ENCODE measurements at regions not wholly inside any gene's neighbourhood (a gene's known extent, or its start where the extent isn't known, plus 50 kb on each side); places are given as distances from the start of the nearest gene placed in this dataset.
"Not testable (repeated sequence)": the region's sequence is repeated elsewhere in the genome, so short reads cannot be mapped to it uniquely, and the experiment has no call there.

GRCh38 chr1:234915924-234916675 is 212.5 kb downstream of the TOMM20 start:
- peak; percentile 69 for DNase-seq

DNA sequence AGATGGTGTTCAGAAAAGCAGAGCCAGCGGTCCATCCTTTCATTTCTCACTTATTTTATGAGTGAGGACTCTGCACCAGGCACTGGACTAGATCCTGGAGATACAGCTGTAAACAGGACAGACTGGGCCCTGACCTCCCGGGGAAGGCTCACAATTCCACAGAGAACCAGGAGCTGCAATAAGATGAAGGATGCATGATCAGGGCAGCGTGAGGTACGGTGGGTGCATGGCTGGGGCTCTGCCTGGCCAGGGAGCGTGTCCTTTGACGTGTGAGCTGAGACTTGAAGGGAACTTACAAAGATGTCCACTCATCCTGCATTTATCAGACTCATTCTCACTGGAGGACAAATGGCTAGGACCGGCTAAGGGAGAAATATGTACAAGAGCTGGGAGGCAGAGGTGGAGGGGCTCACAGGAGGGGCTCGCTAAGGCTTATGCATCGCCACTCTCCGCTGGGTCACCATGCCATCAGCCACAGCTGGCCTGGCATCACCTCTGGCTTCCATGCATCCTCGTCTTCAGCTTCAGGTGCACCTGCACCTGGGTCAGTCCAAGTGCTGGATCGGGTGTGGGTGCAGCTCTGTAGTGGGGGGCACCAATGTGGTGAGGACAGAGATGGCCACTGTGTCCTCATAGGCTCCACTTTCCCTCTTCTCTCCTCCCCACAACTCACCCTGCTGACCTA is 213.9 kb downstream of the TOMM20 start:
- no peak for DNase-seq

DNA sequence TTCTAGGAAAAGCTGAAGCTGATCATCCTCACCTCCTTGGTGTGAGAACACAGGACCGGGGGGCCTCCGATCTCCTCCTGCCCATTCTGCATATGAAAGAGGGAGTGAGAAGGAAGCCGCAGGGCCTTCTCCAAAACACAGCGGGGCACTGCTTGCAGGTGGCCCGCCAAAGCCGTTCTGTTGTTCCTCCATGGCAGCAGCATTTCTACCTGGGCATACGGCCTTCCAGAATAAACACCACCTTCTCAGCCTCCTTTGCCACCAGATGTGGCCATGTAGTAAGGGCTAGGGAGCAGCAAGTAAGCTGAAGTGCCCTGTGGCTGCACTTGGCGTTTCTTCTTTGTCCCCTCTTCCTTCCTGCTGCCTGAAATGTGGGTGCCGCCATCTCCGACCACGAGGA is 214.9 kb downstream of the TOMM20 start:
- DNase-seq = no peak

DNA sequence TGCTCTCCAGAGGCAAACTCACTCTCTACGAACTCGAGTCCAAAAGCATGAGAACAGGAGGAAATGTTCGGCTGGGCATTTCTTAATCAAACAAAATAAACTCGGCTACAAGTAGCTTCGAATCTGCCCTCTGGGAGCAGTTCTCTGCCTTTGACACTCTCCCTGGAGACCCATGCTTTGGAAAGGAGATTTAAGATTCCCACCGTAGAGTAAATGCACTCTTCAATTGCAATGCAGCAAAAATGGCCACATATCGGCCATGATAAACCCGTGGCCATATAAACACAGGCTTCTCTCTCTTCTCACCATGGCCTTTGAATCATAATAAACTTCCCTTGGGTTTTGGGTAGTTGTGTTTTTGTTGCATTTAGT is 215.4 kb downstream of the TOMM20 start:
- DNase-seq = no peak

DNA sequence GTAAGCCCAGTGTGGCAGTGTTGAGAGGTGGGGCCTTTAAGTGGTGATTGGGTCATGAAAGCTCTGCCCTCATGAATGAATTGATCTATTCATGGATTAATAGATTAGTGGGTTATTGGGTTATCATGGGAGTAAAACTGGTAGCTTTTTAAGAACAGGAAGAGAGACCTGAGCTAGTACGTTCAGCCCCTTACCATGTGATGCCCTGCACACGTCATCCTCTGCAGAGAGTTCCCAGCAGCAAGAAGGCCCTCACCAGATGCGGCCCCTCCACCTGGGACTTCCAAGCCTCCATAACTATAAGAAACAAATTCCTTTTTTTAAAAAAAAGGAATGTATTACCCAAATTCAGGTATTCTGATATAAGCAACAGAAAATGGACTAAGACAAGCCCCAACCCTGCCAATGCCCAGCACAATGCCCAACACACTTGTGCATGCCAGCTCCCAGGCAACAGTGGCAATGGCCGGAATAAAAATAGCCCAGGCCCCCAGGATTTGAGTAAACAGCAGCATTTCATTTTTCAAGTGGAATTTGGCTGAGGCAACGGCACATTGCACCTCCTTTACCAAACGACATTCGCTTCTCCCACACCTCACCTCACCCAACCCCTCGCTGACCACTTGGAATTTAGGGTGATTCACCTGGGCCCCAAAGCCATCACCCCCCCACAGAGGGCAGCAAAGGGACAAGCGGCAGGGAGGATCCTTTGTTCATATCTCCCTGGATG is 215.9 kb downstream of the TOMM20 start:
- DNase-seq = no peak

DNA sequence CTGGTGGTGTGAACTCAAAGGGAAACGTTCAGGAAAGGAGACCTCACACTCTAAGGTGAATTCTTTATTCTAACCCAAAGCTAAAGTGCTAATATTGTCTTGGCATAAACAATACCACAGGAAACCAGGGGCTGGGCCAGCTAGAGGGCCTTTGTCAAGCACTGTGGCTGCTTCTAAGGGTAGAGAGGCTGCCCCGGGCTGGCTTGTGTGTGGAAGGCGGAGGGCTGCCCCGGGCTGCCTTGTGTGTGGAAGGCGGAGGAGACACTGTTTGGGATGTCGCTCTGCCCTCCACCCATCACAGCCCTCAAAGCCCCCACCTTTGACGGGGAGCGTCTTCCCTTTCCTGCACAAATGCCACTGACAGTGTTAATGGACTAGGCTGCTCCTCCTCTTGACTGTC is 216.8 kb downstream of the TOMM20 start:
- no peak for DNase-seq

DNA sequence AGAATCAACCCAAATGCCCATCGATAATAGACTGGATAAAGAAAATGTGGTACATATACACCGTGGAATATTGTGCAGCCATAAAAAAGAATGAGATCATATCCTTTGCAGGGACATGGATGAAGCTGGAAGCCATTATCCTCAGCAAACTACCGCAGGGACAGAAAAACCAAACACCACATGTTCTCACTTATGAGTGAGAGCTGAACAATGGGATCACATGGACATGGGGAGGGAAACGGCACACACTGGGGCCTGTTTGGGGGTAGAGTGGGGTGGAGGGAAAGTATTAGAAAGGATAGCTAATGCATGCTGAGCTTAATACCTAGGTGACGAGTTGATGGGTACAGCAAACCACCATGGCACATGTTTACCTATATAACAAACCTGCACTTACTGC is 217.5 kb downstream of the TOMM20 start:
- DNase-seq = not testable (repeated sequence)

- no peak for DNase-seq
Measured at GRCh38 chr1:234909851-234910250, 218.8 kb downstream of the TOMM20 start.

DNA sequence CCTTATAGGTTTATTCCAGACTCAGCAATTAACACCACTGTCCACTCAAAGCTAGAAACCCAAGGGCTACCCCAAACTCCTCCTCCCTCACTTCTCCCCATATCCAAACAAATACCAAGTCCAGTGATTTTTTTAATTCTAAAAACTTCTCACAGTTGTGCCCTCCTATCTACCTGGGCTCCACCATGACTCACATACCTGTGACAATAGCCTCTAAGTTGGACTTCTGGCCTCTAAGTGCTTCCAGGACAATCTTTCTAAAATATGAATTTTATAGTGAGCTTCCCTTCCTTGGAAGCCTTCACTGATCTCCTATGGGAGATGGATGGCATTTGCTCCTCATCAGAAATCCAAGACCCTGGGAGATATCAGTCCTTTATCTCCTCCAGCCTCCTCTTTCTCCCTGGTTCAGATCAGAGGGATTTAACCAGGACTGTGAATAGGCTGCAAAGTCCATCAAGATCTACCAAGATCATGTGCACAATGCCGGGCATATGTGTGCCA is 219.3 kb downstream of the TOMM20 start:
- DNase-seq = no peak

DNA sequence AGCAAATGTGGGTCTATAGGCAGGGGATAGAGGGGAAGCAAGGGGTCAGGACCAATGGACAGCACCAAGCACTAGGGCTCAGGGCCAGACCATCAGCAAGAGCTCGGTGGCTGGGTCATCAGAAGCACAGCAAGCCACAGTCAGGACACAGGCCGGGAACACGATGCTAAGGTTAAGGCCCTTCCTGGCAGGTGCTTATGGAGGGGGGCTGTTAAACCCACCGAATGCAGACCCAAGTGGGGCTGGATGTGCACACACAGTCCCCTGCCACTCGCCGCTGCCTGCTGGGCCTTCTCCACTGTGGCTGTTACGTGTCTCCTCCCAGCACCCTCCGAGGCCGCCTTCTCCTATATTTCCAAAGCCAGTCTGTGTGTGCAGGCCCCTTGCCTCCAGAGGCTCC is 220.1 kb downstream of the TOMM20 start:
- DNase-seq = no peak

DNA sequence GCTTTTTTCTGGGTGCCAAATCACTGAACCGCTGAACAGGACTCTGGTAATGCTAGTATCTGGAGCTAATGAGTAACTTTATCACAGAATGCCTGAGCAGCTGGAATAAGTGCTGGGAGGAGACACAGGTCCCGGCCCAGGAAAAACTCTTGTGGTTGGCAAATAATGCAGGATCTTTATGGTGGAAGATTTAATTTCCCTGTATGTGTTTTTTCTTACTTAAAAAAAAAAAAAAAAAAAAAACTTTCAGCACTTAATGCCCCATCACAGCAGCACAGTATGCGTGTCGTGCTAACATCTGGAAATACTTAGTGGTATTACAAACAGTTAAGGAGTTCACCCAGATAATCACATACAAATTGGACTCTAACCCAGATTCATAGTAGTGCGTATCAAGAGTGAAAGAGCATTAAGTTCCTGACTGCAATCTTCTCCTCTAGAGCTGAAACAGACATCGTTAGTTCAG is 220.7 kb downstream of the TOMM20 start:
- DNase-seq = no peak

DNA sequence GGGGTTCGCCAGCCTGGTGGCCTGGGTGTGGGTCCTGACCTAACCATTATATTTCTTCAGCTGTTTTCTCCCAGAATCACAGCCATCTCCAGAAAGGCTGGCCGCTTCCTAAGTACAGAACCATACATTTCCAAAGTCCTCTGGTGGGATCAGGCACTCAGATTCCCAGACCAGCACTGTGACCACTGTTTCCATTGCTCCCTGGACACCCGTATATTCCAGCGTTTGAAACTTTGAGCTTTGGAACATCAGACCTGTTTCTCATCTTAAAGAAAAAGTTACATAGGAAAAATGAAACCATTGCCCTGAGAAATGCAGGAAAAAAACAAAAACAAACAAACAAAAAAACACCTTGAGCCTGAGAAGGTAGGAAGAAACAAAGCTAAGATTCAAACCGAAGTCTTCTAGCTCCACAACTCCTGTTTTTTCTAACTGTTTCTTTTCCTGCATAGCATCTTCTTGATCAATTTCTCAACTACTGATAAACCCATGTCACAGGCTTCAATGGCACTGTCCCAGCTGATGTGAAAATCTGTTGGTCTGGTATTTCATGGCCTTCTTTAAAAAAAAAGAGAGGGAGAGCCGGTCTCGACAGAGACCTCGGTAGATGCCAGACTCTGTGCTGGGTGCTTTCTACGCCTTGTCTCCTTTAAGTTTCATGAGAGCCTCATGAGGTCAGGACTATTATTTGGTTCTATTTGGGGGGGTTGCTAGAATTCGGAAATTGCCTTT is 221.3 kb downstream of the TOMM20 start:
- DNase-seq = no peak

DNA sequence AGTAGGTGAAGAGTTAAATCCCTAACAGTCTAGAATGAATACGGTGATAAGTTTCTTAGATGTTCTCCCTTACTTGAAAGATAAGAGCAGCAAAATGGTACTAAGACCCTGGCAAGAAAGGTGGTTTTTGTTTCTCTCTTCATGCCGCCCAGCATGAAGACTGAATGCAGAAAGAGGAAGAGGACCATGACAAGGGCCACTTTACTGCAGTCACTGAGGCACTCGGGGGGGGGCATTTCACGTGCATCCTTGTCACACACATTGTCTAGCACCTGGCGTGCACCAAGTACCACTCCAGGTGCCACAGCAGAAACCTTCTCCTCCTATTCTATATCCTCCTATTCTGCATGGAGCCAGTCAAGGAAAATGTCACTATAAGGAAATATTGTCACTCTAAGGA is 222.0 kb downstream of the TOMM20 start:
- no peak for DNase-seq

DNA sequence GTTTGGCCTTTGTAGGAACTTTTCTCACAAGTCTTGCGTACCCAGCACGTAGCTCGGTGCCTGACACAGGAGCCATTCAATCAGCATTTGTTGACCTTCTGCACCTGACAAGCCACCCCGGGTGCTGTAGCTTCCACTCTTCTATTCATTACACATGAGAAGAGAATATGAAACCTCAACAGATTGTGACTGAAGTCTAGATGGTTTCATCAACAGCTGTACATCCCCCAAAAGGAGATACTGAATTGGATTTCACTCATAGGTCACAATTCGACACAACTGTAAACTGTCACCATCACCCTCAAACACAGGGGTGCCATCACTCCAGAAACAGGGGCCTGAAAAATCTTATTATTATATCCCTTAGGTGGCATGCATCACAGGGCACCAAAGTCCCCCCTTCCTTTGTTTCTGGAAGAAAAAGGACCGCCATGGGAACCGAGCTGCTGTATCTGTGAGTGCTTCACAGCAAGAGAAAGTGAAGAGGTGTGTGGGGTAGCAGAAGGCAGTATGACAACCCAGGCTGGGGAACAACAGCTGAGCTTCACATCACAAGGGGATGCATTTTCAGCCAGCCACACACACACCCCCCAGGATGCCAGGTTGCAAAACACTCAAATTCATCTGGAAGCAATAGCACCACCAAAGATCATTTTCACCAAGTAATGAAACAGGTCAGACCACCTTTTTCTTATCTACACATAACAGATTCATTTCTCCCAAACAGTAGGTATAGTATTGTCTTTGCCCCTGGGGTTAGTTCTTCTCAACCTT is 225.7 kb downstream of the TOMM20 start:
- DNase-seq = no peak

DNA sequence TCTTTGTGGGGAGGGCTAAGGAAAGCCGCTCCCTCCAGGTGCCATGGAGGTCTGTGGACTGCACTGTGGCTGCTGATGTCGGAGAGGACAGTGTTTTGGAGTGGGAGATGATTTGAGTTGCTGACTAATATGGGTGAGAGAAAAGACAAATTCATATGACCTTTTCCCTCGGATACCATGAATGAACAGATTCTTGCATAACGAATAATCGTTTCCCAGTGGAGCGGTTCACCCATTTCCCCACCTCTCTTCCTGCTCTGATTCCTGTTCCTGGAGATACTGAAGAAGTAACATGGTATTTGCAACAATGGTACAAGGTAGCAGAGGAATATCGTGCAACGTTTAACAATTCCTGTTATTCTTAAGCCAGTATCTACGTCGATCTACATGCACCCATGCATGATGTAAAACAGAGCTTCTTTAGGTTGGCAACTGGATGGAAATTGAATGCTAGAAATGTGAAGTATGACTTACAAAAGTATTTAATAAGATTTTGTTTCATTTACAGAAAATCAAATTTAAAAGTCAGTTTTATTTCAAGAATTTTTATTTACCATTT is 227.1 kb downstream of the TOMM20 start:
- DNase-seq = no peak

- no peak for DNase-seq
Measured at GRCh38 chr1:234900595-234900994, 228.0 kb downstream of the TOMM20 start.

DNA sequence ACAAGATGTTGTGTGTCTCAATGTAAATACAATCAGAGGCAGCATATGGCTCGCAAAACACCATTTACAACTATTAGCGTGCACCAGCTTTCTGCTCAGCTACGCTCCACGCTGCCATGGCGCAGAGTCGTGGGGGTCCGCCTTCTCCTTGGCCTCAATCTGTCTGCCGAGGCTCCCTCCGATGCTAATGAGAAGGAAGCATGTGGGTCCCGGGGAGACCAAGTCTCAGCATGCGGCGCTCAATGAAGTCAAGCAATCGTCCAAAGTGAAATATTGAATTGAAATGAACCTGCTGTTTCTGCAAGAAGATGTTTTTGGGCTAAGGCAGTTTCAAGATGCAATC is 228.9 kb downstream of the TOMM20 start:
- no peak for DNase-seq

GRCh38 chr1:234899041-234899729 is 229.5 kb downstream of the TOMM20 start:
- no peak for DNase-seq

- DNase-seq = no peak
Measured at GRCh38 chr1:234898455-234899033, 230.1 kb downstream of the TOMM20 start.

- DNase-seq = no peak
Measured at GRCh38 chr1:234897754-234898454, 230.7 kb downstream of the TOMM20 start.
